Ishikawa (cell line): ENCODE measurements at regions not wholly inside any gene's neighbourhood (a gene's known extent, or its start where the extent isn't known, plus 50 kb on each side); places are given as distances from the start of the nearest gene placed in this dataset.

Experiments used
- CEBPB ChIP-seq: IDR thresholded peaks from 2 replicates; pipeline ENCODE4 v1.6.1; 2012
- CREB1 ChIP-seq: IDR thresholded peaks from 2 replicates; pipeline ENCODE4 v1.6.1; 2012; ENCODE audit warnings: low read depth
- EGR1 ChIP-seq: IDR thresholded peaks from 2 replicates; pipeline ENCODE4 v1.6.1; 2012
- EP300 ChIP-seq: IDR thresholded peaks from 2 replicates; pipeline ENCODE4 v1.6.1; 2012; ENCODE audit warnings: borderline replicate concordance
- FOXM1 ChIP-seq: IDR thresholded peaks from 2 replicates; pipeline ENCODE4 v1.6.1; 2012; ENCODE audit warnings: low read depth, borderline replicate concordance
- NFIC ChIP-seq: IDR thresholded peaks from 2 replicates; pipeline ENCODE4 v1.6.1; 2012
- RAD21 ChIP-seq: IDR thresholded peaks from 2 replicates; pipeline ENCODE4 v1.6.1; 2012; ENCODE audit warnings: low read depth
- REST ChIP-seq: IDR thresholded peaks from 2 replicates; pipeline ENCODE4 v1.6.1; 2012; ENCODE audit warnings: low read depth, mild to moderate bottlenecking
- TAF1 ChIP-seq: IDR thresholded peaks from 2 replicates; pipeline ENCODE4 v1.6.1; 2012; ENCODE audit warnings: low read depth, mild to moderate bottlenecking
- TCF12 ChIP-seq: IDR thresholded peaks from 2 replicates; pipeline ENCODE4 v1.6.1; 2012; ENCODE audit warnings: low read depth
- TEAD4 ChIP-seq: IDR thresholded peaks from 2 replicates; pipeline ENCODE4 v1.6.1; 2012
- YY1 ChIP-seq: IDR thresholded peaks from 2 replicates; pipeline ENCODE4 v1.6.1; 2012; ENCODE audit warnings: low read depth
- ZBTB7A ChIP-seq: IDR thresholded peaks from 2 replicates; pipeline ENCODE4 v1.6.1; 2012; ENCODE audit warnings: low read depth
- TF ChIP-seq, protein P1 (sequence below): IDR thresholded peaks from 2 replicates; pipeline ENCODE4 v1.6.1; 2012
- TF ChIP-seq, protein P2 (sequence below): IDR thresholded peaks from 2 replicates; pipeline ENCODE4 v1.6.1; 2012

DNA sequence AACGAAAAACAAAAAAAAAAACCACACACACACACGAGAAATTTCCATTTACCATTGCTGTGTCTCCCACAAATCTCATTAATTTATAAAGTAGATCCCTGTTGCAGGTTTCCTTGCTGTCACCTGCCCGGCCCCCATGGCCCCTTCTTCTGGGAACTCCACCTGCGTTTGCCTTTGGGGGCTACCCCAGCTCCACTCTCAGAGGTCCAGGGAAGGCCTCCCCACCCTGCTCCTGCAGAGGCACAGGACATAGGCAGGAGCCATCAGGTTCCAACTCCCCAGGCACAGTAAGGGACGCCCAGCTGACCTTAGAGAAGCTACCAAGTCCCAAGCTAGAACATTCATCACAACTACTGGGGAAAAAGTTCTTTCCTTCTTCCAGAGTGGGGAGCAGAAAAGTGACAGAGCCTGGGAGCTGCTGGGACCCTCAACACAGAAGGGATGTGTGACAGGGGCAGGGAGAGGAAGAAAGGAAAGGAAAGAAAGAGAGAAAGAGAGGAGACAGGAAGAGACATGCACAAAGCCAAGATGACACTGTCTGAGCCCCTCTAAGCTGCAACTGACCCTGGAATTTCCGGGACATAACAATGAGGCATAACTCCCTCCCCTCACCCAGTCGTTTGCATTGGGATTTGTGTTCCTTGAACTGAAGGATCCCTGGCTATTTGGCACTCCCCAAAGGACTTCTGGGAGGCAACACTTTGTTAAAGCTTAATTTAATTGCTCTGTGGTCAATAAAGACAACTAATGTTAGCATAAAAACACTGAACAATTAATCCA is 175.7 kb downstream of the SHANK2 start:
- TF ChIP-seq EGR1 (no peak), TAF1 (no peak), TEAD4 (no peak), YY1 (no peak), CREB1 (no peak), CEBPB (no peak), RAD21 (no peak), TCF12 (no peak), FOXM1 (no peak), ZBTB7A (no peak), REST (no peak), EP300 (no peak), NFIC (no peak)
- TF ChIP-seq, protein P1, sequence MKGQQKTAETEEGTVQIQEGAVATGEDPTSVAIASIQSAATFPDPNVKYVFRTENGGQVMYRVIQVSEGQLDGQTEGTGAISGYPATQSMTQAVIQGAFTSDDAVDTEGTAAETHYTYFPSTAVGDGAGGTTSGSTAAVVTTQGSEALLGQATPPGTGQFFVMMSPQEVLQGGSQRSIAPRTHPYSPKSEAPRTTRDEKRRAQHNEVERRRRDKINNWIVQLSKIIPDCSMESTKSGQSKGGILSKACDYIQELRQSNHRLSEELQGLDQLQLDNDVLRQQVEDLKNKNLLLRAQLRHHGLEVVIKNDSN = no peak
- TF ChIP-seq, protein P2, sequence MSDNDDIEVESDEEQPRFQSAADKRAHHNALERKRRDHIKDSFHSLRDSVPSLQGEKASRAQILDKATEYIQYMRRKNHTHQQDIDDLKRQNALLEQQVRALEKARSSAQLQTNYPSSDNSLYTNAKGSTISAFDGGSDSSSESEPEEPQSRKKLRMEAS = no peak

- TF ChIP-seq TCF12 (no peak), RAD21 (no peak), NFIC (no peak), TAF1 (no peak), FOXM1 (no peak), EP300 (no peak), TEAD4 (no peak), REST (no peak), CREB1 (no peak), CEBPB (no peak), EGR1 (no peak), ZBTB7A (no peak), YY1 (no peak)
- TF ChIP-seq, protein P2 = no peak
- TF ChIP-seq, protein P1 = no peak
Measured at GRCh38 chr11:71075871-71076420, 176.4 kb downstream of the SHANK2 start.

DNA sequence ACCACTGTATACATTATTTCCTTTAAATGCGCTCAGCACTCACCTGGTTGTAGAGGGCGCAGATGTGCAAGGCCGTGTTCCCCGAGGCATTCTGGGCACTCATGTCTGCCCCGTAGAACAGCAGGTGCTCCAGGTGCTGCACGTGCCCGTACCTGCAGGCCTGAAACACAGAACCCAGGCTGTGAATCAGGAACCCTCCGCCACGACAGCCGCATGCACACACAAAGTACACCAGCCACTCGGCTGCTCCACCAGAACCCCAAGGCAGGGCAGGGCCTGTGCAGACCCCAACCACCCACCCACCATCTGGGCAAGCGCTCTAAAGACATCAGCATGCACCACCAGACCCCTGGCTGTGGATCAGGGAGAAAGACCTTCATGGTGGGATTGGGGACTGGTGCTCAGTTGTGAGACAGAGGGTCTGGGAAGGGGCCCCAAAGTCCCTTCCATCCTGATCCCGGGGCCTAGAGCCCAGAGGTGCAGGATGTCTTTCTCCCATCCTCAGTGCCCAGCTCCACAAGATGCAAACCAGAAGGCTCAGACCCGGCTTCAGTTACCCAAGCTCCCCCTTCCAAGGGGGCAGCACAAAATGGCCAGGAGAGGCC is 177.2 kb downstream of the SHANK2 start:
- TF ChIP-seq REST (no peak), CREB1 (no peak), EP300 (no peak), CEBPB (no peak), TAF1 (no peak), ZBTB7A (no peak), NFIC (no peak), TEAD4 (no peak), RAD21 (no peak), EGR1 (no peak), TCF12 (no peak), YY1 (no peak), FOXM1 (no peak)
- TF ChIP-seq, protein P2 = no peak
- TF ChIP-seq, protein P1 = no peak
